ENCODE measurements at regions not wholly inside any gene's neighbourhood (a gene's known extent, or its start where the extent isn't known, plus 50 kb on each side); places are given as distances from the start of the nearest gene placed in this dataset.

GRCh38 chr7:16174253-16174652, 247.1 kb downstream of the CRPPA start:
- Histone ChIP-seq H3K4me3 (no peak overlapping the region), H3K27me3 (no peaks in the 10 kb centered on the region), H3K36me3 (no peaks in the 10 kb centered on the region), H3K9me3 (no peaks in the 10 kb centered on the region), H3K4me1 (no peaks in the 10 kb centered on the region), H3K27ac (no peak overlapping the region)
- in situ Hi-C loops (cut with MboI; ENCODE audit: low sequenced_read_pairs in 4 of 4), result no loop called here
- TF ChIP-seq, protein P1, sequence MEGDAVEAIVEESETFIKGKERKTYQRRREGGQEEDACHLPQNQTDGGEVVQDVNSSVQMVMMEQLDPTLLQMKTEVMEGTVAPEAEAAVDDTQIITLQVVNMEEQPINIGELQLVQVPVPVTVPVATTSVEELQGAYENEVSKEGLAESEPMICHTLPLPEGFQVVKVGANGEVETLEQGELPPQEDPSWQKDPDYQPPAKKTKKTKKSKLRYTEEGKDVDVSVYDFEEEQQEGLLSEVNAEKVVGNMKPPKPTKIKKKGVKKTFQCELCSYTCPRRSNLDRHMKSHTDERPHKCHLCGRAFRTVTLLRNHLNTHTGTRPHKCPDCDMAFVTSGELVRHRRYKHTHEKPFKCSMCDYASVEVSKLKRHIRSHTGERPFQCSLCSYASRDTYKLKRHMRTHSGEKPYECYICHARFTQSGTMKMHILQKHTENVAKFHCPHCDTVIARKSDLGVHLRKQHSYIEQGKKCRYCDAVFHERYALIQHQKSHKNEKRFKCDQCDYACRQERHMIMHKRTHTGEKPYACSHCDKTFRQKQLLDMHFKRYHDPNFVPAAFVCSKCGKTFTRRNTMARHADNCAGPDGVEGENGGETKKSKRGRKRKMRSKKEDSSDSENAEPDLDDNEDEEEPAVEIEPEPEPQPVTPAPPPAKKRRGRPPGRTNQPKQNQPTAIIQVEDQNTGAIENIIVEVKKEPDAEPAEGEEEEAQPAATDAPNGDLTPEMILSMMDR (IDR thresholded peaks at IDR 0.05 in 4 of 5, conservative IDR thresholded peaks at IDR 0.05 in 1 of 5), result no peak
- no peak for TF ChIP-seq POLR2A (IDR thresholded peaks at IDR 0.05)
- ATAC-seq, result no peak
- DNase-seq, result no peak
- intact Hi-C loops (cut with DNase I; ENCODE audit: low total_unique reads), result no loop called here

GRCh38 chr7:16172366-16172765, 249.0 kb downstream of the CRPPA start:
- H3K36me3 ChIP-seq, result no peaks in the 10 kb centered on the region

GRCh38 chr7:16171928-16172327, 249.4 kb downstream of the CRPPA start:
- TF ChIP-seq, protein P1 (IDR thresholded peaks at IDR 0.05 in 4 of 5, conservative IDR thresholded peaks at IDR 0.05 in 1 of 5), result no peak
- TF ChIP-seq POLR2A (IDR thresholded peaks at IDR 0.05), result no peak
- in situ Hi-C loops (cut with MboI; ENCODE audit: low sequenced_read_pairs in 4 of 4), result no loop called here

More at GRCh38 chr7:16172366-16172765, 249.0 kb downstream of the CRPPA start:
- ATAC-seq, result no peak
- Histone ChIP-seq H3K4me1 (no peaks in the 10 kb centered on the region), H3K27ac (no peak overlapping the region), H3K4me3 (no peak overlapping the region), H3K27me3 (no peaks in the 10 kb centered on the region), H3K9me3 (no peaks in the 10 kb centered on the region)
- DNase-seq, result no peak
- intact Hi-C loops (cut with DNase I; ENCODE audit: low total_unique reads), result no loop called here
- no peak for TF ChIP-seq POLR2A (IDR thresholded peaks at IDR 0.05)
- in situ Hi-C loops (cut with MboI; ENCODE audit: low sequenced_read_pairs in 4 of 4), result no loop called here

GRCh38 chr7:16170671-16171070, 250.7 kb downstream of the CRPPA start:
- no peak for ATAC-seq

More at GRCh38 chr7:16171928-16172327, 249.4 kb downstream of the CRPPA start:
- ATAC-seq, result no peak
- no peaks in the 10 kb centered on the region for H3K4me1 ChIP-seq
- H3K36me3 ChIP-seq, result no peaks in the 10 kb centered on the region
- no peaks in the 10 kb centered on the region for H3K27me3 ChIP-seq
- no peak overlapping the region for H3K4me3 ChIP-seq
- H3K9me3 ChIP-seq, result no peaks in the 10 kb centered on the region
- no peak overlapping the region for H3K27ac ChIP-seq
- intact Hi-C loops (cut with DNase I; ENCODE audit: low total_unique reads), result no loop called here
- DNase-seq, result no peak

GRCh38 chr7:16169537-16169936, 251.8 kb downstream of the CRPPA start:
- Histone ChIP-seq H3K4me3 (no peak overlapping the region), H3K27ac (no peak overlapping the region), H3K9me3 (no peaks in the 10 kb centered on the region), H3K4me1 (no peaks in the 10 kb centered on the region), H3K36me3 (no peaks in the 10 kb centered on the region), H3K27me3 (no peaks in the 10 kb centered on the region)
- in situ Hi-C loops (cut with MboI; ENCODE audit: low sequenced_read_pairs in 4 of 4), result no loop called here
- ATAC-seq (no peak), DNase-seq (no peak)
- intact Hi-C loops (cut with DNase I; ENCODE audit: low total_unique reads), result no loop called here
- TF ChIP-seq POLR2A (IDR thresholded peaks at IDR 0.05), result no peak
- TF ChIP-seq, protein P1 (IDR thresholded peaks at IDR 0.05 in 4 of 5, conservative IDR thresholded peaks at IDR 0.05 in 1 of 5), result no peak

More at GRCh38 chr7:16170671-16171070, 250.7 kb downstream of the CRPPA start:
- Histone ChIP-seq H3K9me3 (no peaks in the 10 kb centered on the region), H3K27me3 (no peaks in the 10 kb centered on the region), H3K4me3 (no peak overlapping the region), H3K4me1 (no peaks in the 10 kb centered on the region), H3K36me3 (no peaks in the 10 kb centered on the region), H3K27ac (no peak overlapping the region)
- intact Hi-C loops (cut with DNase I; ENCODE audit: low total_unique reads), result no loop called here
- in situ Hi-C loops (cut with MboI; ENCODE audit: low sequenced_read_pairs in 4 of 4), result no loop called here
- no peak for DNase-seq
- TF ChIP-seq, protein P1 (IDR thresholded peaks at IDR 0.05 in 4 of 5, conservative IDR thresholded peaks at IDR 0.05 in 1 of 5), result no peak
- no peak for TF ChIP-seq POLR2A (IDR thresholded peaks at IDR 0.05)
